HepG2 (cell line): ENCODE measurements at regions not wholly inside any gene's neighbourhood (a gene's known extent, or its start where the extent isn't known, plus 50 kb on each side); places are given as distances from the start of the nearest gene placed in this dataset.

Experiments
- ATAC-seq: fragments of 200-7000 bp; cut with Tn5 transposase; 3 replicates; pipeline ENCODE4 v1.9.1; 2020; ENCODE audit warnings: mild to moderate bottlenecking, moderate library complexity
- BruUV-seq: library from RNA; stranded (reverse); fragments of 400-500 nt; replicated peaks from 2 replicates; lab custom pipeline; 2021; lab: Mats Ljungman, UMichigan
- CTCF ChIA-PET: fragments of 300-600 bp; formaldehyde crosslinking; extraction: SDS; loops from one replicate; lab custom pipeline; 2021; ENCODE audit warnings: low total read pairs, inconsistent platforms, low intra/inter-chr PET ratio; lab: Yijun Ruan, JAX
- POLR2A ChIA-PET: fragments of 350-600 bp; sonication (Branson Sonifier 250); formaldehyde crosslinking; loops from one replicate; lab custom pipeline; 2020; ENCODE audit warnings: antibody characterized with exemption, inconsistent platforms; lab: Yijun Ruan, JAX
- DNase-seq: peaks from one replicate; pipeline ENCODE4 v3.0.0-alpha.2; 2015; ENCODE audit warnings: low spot score
- FAIRE-seq: peaks from 3 replicates; lab custom pipeline; 2011; peaks lifted over from hg19 to GRCh38; lab: Jason Lieb, UNC
- H2AFZ ChIP-seq: one replicate; pipeline ENCODE4 v1.6.1; 2011; ENCODE audit warnings: low read length, inconsistent platforms
- H3K27ac ChIP-seq: fragments of 300-600 bp; 3 replicates; pipeline ENCODE4 v1.8.0; 2011; ENCODE audit warnings: mixed run types, mild to moderate bottlenecking, mixed read lengths, low read length, inconsistent platforms; ENCODE audit not compliant: insufficient read depth; ENCODE audit errors: extremely low read length
- H3K27me3 ChIP-seq, 2 experiments: fragments of 200-600 bp in 1 of 2; 2 replicates in 1 of 2; 3 replicates in 1 of 2; pipeline versions ENCODE4 v1.6.0 to v1.8.0; 2011; ENCODE audit warnings: low read length in 2 of 2, mild to moderate bottlenecking in 2 of 2, moderate library complexity in 2 of 2, inconsistent platforms in 1 of 2; ENCODE audit not compliant: insufficient read depth in 2 of 2, control insufficient read depth in 1 of 2
- H3K36me3 ChIP-seq, 2 experiments: fragments of 200-600 bp in 1 of 2; replicated peaks in 1 of 2; 2 replicates in 1 of 2; 3 replicates in 1 of 2; pipeline versions ENCODE4 v1.5.1 to v1.8.0; 2011; ENCODE audit warnings: low read length in 2 of 2, inconsistent platforms in 1 of 2; ENCODE audit not compliant: insufficient read depth in 2 of 2, control insufficient read depth in 1 of 2
- H3K4me1 ChIP-seq: 2 replicates; pipeline ENCODE4 v1.5.1; 2012; ENCODE audit warnings: low read length, inconsistent platforms; ENCODE audit not compliant: insufficient read depth
- H3K4me2 ChIP-seq: 2 replicates; pipeline ENCODE4 v1.6.0; 2011; ENCODE audit warnings: low read depth, low read length, inconsistent platforms
- H3K4me3 ChIP-seq, 3 experiments: fragments of 200-600 bp in 1 of 3; sonication (generic), shearing (Covaris generic) in 1 of 3; replicated peaks in 1 of 3; 2 replicates each; pipeline ENCODE4 v1.5.1; 2011 to 2016; ENCODE audit warnings: low read length in 3 of 3, inconsistent platforms in 2 of 3, low read depth in 2 of 3, mild to moderate bottlenecking in 2 of 3, control low read depth in 1 of 3, mixed read lengths in 1 of 3; ENCODE audit not compliant: insufficient read depth in 1 of 3
- H3K79me2 ChIP-seq: one replicate; pipeline ENCODE4 v1.6.1; 2011; ENCODE audit warnings: low read length, inconsistent platforms; ENCODE audit not compliant: insufficient read depth
- H3K9ac ChIP-seq: 2 replicates; pipeline ENCODE4 v1.6.0; 2011; ENCODE audit warnings: mild to moderate bottlenecking, low read depth, low read length, inconsistent platforms; ENCODE audit not compliant: insufficient read depth
- H3K9me3 ChIP-seq: 2 replicates; pipeline ENCODE4 v1.5.1; 2012; ENCODE audit warnings: mild to moderate bottlenecking, low read length
- H4K20me1 ChIP-seq: 2 replicates; pipeline ENCODE4 v1.6.0; 2011; ENCODE audit warnings: inconsistent platforms, mild to moderate bottlenecking, low read length, moderate library complexity; ENCODE audit not compliant: insufficient read depth
- CBX1 ChIP-seq: IDR thresholded peaks from one replicate; pipeline ENCODE4 v1.6.1; 2016; ENCODE audit warnings: antibody characterized with exemption, low read depth
- CBX5 ChIP-seq: sonication (generic); formaldehyde crosslinking; IDR thresholded peaks from 2 replicates; pipeline ENCODE4 v1.4.0; 2020; ENCODE audit warnings: missing genetic modification reagents, borderline replicate concordance
- CERS6 ChIP-seq: sonication (generic); formaldehyde crosslinking; IDR thresholded peaks from 2 replicates; pipeline ENCODE4 v1.5.0; 2020; ENCODE audit warnings: missing genetic modification reagents
- EEA1 ChIP-seq: sonication (generic); formaldehyde crosslinking; IDR thresholded peaks from 2 replicates; pipeline ENCODE4 v1.5.1; 2020; ENCODE audit warnings: mild to moderate bottlenecking, missing genetic modification reagents, borderline replicate concordance
- FIP1L1 ChIP-seq: fragments of 200-400 bp; formaldehyde crosslinking; IDR thresholded peaks from 2 replicates; pipeline ENCODE4 v1.6.1; 2018; ENCODE audit warnings: low read depth, mild to moderate bottlenecking, low read length, moderate library complexity, borderline replicate concordance; ENCODE audit not compliant: insufficient read depth
- JUNB ChIP-seq: sonication (generic); formaldehyde crosslinking; IDR thresholded peaks from 2 replicates; pipeline ENCODE4 v1.8.0; 2022; ENCODE audit warnings: missing genetic modification reagents, mild to moderate bottlenecking, borderline replicate concordance
- JUND ChIP-seq: sonication (generic); formaldehyde crosslinking; IDR thresholded peaks from 2 replicates; pipeline ENCODE4 v1.8.0; 2022; ENCODE audit warnings: mild to moderate bottlenecking, missing genetic modification reagents
- KDM6A ChIP-seq: IDR thresholded peaks from 2 replicates; pipeline ENCODE4 v1.6.1; 2016; ENCODE audit warnings: low read depth
- MAF1 ChIP-seq: sonication (generic); formaldehyde crosslinking; IDR thresholded peaks from 2 replicates; pipeline ENCODE4 v1.5.0; 2020; ENCODE audit warnings: missing genetic modification reagents, borderline replicate concordance
- MXI1 ChIP-seq: IDR thresholded peaks from 3 replicates; pipeline ENCODE4 v1.6.1; 2012; ENCODE audit warnings: low read depth, low read length, inconsistent platforms, borderline replicate concordance
- RFXANK ChIP-seq: IDR thresholded peaks from 2 replicates; pipeline ENCODE4 v1.6.1; 2016
- SMAD3 ChIP-seq: sonication (generic); formaldehyde crosslinking; IDR thresholded peaks from 2 replicates; pipeline ENCODE4 v1.4.0; 2020; ENCODE audit warnings: missing genetic modification reagents
- SP140L ChIP-seq: sonication (generic); formaldehyde crosslinking; IDR thresholded peaks from 2 replicates; pipeline ENCODE4 v1.4.0; 2020; ENCODE audit warnings: missing genetic modification reagents, borderline replicate concordance
- ZBTB43 ChIP-seq: sonication (generic); formaldehyde crosslinking; conservative IDR thresholded peaks from 2 replicates; pipeline ENCODE4 v1.4.0; 2020; ENCODE audit warnings: missing genetic modification reagents
- ZFAT ChIP-seq: sonication (generic); formaldehyde crosslinking; conservative IDR thresholded peaks from 2 replicates; pipeline ENCODE4 v1.8.1; 2023; ENCODE audit warnings: missing genetic modification reagents, inconsistent platforms
- ZNF687 ChIP-seq: sonication (generic); formaldehyde crosslinking; IDR thresholded peaks from 2 replicates; pipeline ENCODE4 v1.5.1; 2020; ENCODE audit warnings: mild to moderate bottlenecking, missing genetic modification reagents, moderate library complexity
- ZNF761 ChIP-seq: sonication (generic); formaldehyde crosslinking; conservative IDR thresholded peaks from 2 replicates; pipeline ENCODE4 v1.4.0; 2020; ENCODE audit warnings: mild to moderate bottlenecking, missing genetic modification reagents
- WGBS: methylation state at CpG from one replicate; pipeline ENCODE4 v1.1.6; 2017; ENCODE audit warnings: low lambda C conversion rate; 5-methylcytosine and 5-hydroxymethylcytosine counted together
- in situ Hi-C: cut with HindIII; loops from 2 replicates; pipeline ENCODE4 v1.10.0; 2017; ENCODE audit warnings: low pct_unique_long_range_greater_than_20kb; ENCODE audit not compliant: extremely low pct_ligation_motif_present
- intact Hi-C: fragments of 100-400 bp; cut with micrococcal nuclease; formaldehyde crosslinking; loops from one replicate; pipeline ENCODE4 v1.10.0; 2022; ENCODE audit not compliant: unreplicated experiment

GRCh38 chr2:140178234-140178633 lies 1398.0 kb upstream of the NXPH2 start:
- Histone ChIP-seq H3K4me1 (no peaks in the 10 kb centered on the region), H3K4me3 (no peak overlapping the region), H4K20me1 (no peaks in the 10 kb centered on the region), H3K27ac (no peak overlapping the region), H3K4me2 (no peak overlapping the region), H3K36me3 (no peaks in the 10 kb centered on the region), H3K9me3 (no peaks in the 10 kb centered on the region), H3K79me2 (no peaks in the 10 kb centered on the region), H3K9ac (no peak overlapping the region), H2AFZ (no peak overlapping the region), H3K27me3 (no peaks in the 10 kb centered on the region)
- ChIA-PET POLR2A (no interaction called here), CTCF (no interaction called here)
- DNase-seq (no peak), FAIRE-seq (no peak), ATAC-seq (no peak)
- TF ChIP-seq SMAD3 (CRISPR knock-in tag): no peak
- no peak for TF ChIP-seq ZFAT (CRISPR knock-in tag)
- TF ChIP-seq MAF1 (CRISPR knock-in tag): no peak
- TF ChIP-seq MXI1: no peak
- TF ChIP-seq CBX5: no peak
- no peak for TF ChIP-seq JUNB (CRISPR knock-in tag)
- no peak for TF ChIP-seq CERS6 (CRISPR knock-in tag)
- no peak for TF ChIP-seq EEA1 (CRISPR knock-in tag)
- no peak for TF ChIP-seq ZNF761 (CRISPR knock-in tag)
- no peak for TF ChIP-seq ZBTB43 (CRISPR knock-in tag)
- TF ChIP-seq ZNF687: no peak
- TF ChIP-seq FIP1L1: no peak
- no peak for TF ChIP-seq CBX1
- no peak for TF ChIP-seq KDM6A (CRISPR knock-in tag)
- TF ChIP-seq JUND (CRISPR knock-in tag): no peak
- TF ChIP-seq RFXANK (CRISPR knock-in tag): no peak
- TF ChIP-seq SP140L (CRISPR knock-in tag): no peak
- BruUV-seq: no TSS peak
- in situ Hi-C loops (no loop called here), intact Hi-C loops (no loop called here)
- 1% methylated on average over 3 of the region's 3 CpGs for WGBS
